Kidney (tissue), 13 donors: ENCODE measurements at regions not wholly inside any gene's neighbourhood (a gene's known extent, or its start where the extent isn't known, plus 50 kb on each side); places are given as distances from the start of the nearest gene placed in this dataset.

Experiments used
- DNase-seq, 5 donors: peaks; one replicate each; pipeline ENCODE4 v3.0.0-alpha.2; 2013 to 2020
- FAIRE-seq: peaks from 2 replicates; lab custom pipeline; 2012; peaks lifted over from hg19 to GRCh38; lab: Jason Lieb, UNC
- H3K27ac ChIP-seq, 2 donors: one replicate each; pipeline ENCODE4 v1.7.0; 2013; ENCODE audit warnings: low read depth in 2 of 2, low read length in 2 of 2, inconsistent platforms in 1 of 2
- H3K27me3 ChIP-seq: one replicate; pipeline ENCODE4 v1.7.1; 2013; ENCODE audit warnings: low read length, inconsistent platforms; ENCODE audit not compliant: control insufficient read depth, insufficient read depth
- H3K36me3 ChIP-seq, 3 donors: one replicate each; pipeline versions ENCODE4 v1.7.0 to v1.7.1; 2013; ENCODE audit warnings: low read length in 3 of 3, control low read depth in 1 of 3, inconsistent platforms in 1 of 3; ENCODE audit not compliant: insufficient read depth in 3 of 3, control insufficient read depth in 2 of 3
- H3K4me1 ChIP-seq, 3 donors: one replicate each; pipeline versions ENCODE4 v1.7.0 to v1.7.1; 2013; ENCODE audit warnings: low read length in 3 of 3, inconsistent platforms in 1 of 3, low read depth in 1 of 3; ENCODE audit not compliant: control insufficient read depth in 2 of 3, insufficient read depth in 2 of 3
- H3K4me3 ChIP-seq, 3 donors: one replicate each; pipeline versions ENCODE4 v1.7.0 to v1.8.1; 2013; ENCODE audit warnings: low read length in 3 of 3, control low read depth in 1 of 3, inconsistent platforms in 1 of 3
- H3K9ac ChIP-seq, 3 donors: one replicate each; pipeline versions ENCODE4 v1.7.0 to v1.7.1; 2013; ENCODE audit warnings: low read length in 3 of 3, control low read depth in 1 of 3, inconsistent platforms in 1 of 3
- H3K9me3 ChIP-seq, 3 donors: one replicate each; pipeline versions ENCODE4 v1.7.0 to v1.7.1; 2013; ENCODE audit warnings: low read length in 3 of 3, control low read depth in 1 of 3, inconsistent platforms in 1 of 3; ENCODE audit not compliant: control insufficient read depth in 2 of 3, insufficient read depth in 1 of 3
- intact Hi-C: fragments of 100-400 bp; cut with DNase I; formaldehyde crosslinking; loops from one replicate; pipeline ENCODE4 v1.11.1; 2022
- TF ChIP-seq, protein P1 (sequence below): IDR thresholded peaks from 3 replicates; pipeline ENCODE4 v1.5.1; 2012; ENCODE audit warnings: mild to moderate bottlenecking, moderate library complexity, borderline replicate concordance; ENCODE audit not compliant: insufficient read depth; ENCODE audit errors: extremely low read depth
- donor health status: control.
- donor health status: control.
- donor health status: control.
- donor health status: control.
- donor health status: control.
- donor health status: DM: yes; HTN: yes; CAD: no.
- donor health status: Normal renal cell carcinoma (clear cell type).

DNA sequence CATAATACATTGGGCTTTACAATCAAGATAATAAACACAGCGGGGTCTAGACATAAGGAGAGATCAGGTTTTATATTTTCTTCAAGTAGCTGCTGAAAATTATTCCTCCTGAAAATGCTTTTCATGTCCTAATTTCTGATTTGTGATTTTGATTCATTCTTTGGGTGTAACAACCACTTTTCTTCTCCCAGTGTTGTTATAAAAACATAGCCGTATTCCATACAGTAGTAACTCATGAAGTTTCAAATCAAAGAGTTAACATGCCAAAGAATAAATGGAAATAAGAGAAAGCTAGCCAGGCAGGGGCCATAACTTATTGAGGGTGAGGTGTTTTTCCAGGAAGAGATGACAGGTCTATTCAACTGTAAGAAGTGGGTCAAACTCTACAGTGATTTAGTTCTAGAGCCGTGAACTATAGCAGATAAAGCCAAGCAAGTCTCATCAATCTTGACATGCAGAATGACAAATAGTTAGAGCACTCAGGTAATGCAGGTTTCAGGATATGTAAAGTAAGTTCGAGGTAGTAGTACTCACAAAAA is 934.4 kb upstream of the SLITRK1 start:
- TF ChIP-seq, protein P1, sequence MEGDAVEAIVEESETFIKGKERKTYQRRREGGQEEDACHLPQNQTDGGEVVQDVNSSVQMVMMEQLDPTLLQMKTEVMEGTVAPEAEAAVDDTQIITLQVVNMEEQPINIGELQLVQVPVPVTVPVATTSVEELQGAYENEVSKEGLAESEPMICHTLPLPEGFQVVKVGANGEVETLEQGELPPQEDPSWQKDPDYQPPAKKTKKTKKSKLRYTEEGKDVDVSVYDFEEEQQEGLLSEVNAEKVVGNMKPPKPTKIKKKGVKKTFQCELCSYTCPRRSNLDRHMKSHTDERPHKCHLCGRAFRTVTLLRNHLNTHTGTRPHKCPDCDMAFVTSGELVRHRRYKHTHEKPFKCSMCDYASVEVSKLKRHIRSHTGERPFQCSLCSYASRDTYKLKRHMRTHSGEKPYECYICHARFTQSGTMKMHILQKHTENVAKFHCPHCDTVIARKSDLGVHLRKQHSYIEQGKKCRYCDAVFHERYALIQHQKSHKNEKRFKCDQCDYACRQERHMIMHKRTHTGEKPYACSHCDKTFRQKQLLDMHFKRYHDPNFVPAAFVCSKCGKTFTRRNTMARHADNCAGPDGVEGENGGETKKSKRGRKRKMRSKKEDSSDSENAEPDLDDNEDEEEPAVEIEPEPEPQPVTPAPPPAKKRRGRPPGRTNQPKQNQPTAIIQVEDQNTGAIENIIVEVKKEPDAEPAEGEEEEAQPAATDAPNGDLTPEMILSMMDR = no peak
- Histone ChIP-seq H3K4me1 (no peaks in the 10 kb centered on the region), H3K9ac (no peak overlapping the region), H3K4me3 (no peak overlapping the region), H3K27ac (no peak overlapping the region), H3K27me3 (no peaks in the 10 kb centered on the region), H3K9me3 (peaks cover 0 to 4% (median 0%) of the 10 kb centered on the region in 3 donors), H3K36me3 (no peaks in the 10 kb centered on the region)
- FAIRE-seq (no peak), DNase-seq (peak in 2 of 5 donors; percentile 25 to 27)
- intact Hi-C loops = no loop called here

DNA sequence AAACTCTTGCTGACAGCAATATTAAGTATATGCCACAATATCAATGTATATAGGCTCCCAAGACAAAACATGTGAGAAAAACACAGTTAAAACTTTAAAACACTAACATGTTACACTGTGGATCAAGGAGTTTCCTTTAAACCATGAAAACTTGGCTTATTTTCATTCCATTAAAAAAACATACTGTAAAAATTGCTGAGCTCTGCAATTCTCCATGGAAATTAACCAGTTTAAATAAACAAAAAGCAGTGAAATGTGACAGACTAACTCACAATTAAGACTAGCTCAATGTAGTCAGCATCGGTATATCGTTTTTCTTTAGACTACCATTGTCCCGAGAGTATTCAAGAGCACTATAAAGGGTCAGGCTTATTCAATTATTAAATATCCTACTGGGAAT is 930.5 kb upstream of the SLITRK1 start:
- FAIRE-seq (no peak), DNase-seq (peak in 1 of 5 donors; percentile 8)
- Histone ChIP-seq H3K4me1 (no peaks in the 10 kb centered on the region), H3K27me3 (no peaks in the 10 kb centered on the region), H3K27ac (no peak overlapping the region), H3K9me3 (peaks cover 0 to 4% (median 0%) of the 10 kb centered on the region in 3 donors), H3K4me3 (no peak overlapping the region), H3K36me3 (no peaks in the 10 kb centered on the region), H3K9ac (no peak overlapping the region)
- TF ChIP-seq, protein P1 = no peak
- intact Hi-C loops = no loop called here

DNA sequence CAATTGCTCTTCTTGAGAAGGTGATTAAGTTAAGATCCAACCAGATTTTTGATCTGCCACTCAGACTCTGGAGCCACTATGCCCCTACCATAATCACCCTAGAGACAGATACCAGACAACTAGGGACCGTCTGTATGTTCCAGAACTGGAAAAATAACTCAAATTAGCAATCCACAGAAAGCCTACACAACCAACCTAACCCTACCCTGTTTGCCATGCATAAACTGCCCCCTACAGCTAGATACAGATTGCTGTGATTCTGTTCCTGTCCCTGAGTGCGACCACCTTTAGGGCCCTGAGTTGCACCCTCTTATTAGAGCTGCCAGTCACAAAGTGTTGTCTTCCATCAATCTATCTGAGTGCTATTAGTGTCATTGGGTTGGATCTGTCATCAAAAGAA is 929.8 kb upstream of the SLITRK1 start:
- no peak for FAIRE-seq
- TF ChIP-seq, protein P1 = no peak
- no peak for DNase-seq
- Histone ChIP-seq H3K27me3 (no peaks in the 10 kb centered on the region), H3K9ac (no peak overlapping the region), H3K9me3 (peaks cover 0 to 4% (median 0%) of the 10 kb centered on the region in 3 donors), H3K4me3 (no peak overlapping the region), H3K36me3 (no peaks in the 10 kb centered on the region), H3K4me1 (no peaks in the 10 kb centered on the region), H3K27ac (no peak overlapping the region)
- intact Hi-C loops = no loop called here

DNA sequence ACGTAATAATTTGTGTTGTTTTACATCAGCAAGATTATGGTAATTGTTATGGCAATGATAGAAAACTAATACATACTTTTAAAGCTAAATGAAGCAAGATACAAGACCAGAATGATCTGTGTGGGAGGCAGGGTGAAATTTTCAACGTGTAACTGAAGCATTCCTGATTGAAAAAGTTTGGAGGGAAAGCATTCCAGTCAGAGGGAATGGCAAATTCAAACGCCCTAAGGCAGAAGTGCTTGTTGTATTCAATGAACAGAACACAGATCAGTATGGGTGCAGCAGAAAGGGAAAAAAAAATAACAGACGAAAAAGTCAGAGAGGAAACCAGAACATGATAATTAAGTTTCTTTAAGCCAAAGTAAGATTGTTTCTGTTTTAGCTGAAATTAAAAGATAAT is 928.5 kb upstream of the SLITRK1 start:
- no peak for FAIRE-seq
- H3K9me3 ChIP-seq = no peaks in the 10 kb centered on the region

More for the DNA sequence above, 928.5 kb upstream of the SLITRK1 start:
- Histone ChIP-seq H3K27me3 (no peaks in the 10 kb centered on the region), H3K9ac (no peak overlapping the region), H3K36me3 (no peaks in the 10 kb centered on the region), H3K4me3 (no peak overlapping the region), H3K27ac (no peak overlapping the region), H3K4me1 (no peaks in the 10 kb centered on the region)
- intact Hi-C loops = no loop called here
- peak in 1 of 5 donors; percentile 13 for DNase-seq
- TF ChIP-seq, protein P1 = no peak
